HEK293 (cell line): ENCODE measurements at regions not wholly inside any gene's neighbourhood (a gene's known extent, or its start where the extent isn't known, plus 50 kb on each side); places are given as distances from the start of the nearest gene placed in this dataset.

Source experiments
- CTCF ChIP-seq: fragments of 450-650 bp; formaldehyde crosslinking; IDR thresholded peaks from 2 replicates; pipeline ENCODE4 v1.5.1; 2016; ENCODE audit warnings: missing biosample characterization, missing genetic modification characterization
- GLI4 ChIP-seq: fragments of 450-650 bp; formaldehyde crosslinking; IDR thresholded peaks from 2 replicates; pipeline ENCODE4 v1.5.1; 2016; ENCODE audit warnings: missing biosample characterization, missing genetic modification characterization
- REST ChIP-seq: fragments of 450-650 bp; formaldehyde crosslinking; IDR thresholded peaks from 2 replicates; pipeline ENCODE4 v1.5.1; 2016; ENCODE audit warnings: missing biosample characterization, missing genetic modification characterization
- SETDB1 ChIP-seq: IDR thresholded peaks from one replicate; pipeline ENCODE4 v1.6.1; 2017; ENCODE audit warnings: mild to moderate bottlenecking, low read length, moderate library complexity, mixed read lengths; ENCODE audit not compliant: insufficient read length
- TSHZ1 ChIP-seq: fragments of 450-650 bp; formaldehyde crosslinking; IDR thresholded peaks from 2 replicates; pipeline ENCODE4 v1.5.1; 2016; ENCODE audit warnings: missing biosample characterization, missing genetic modification characterization, borderline replicate concordance
- ZBTB48 ChIP-seq: fragments of 450-650 bp; formaldehyde crosslinking; IDR thresholded peaks from 2 replicates; pipeline ENCODE4 v1.5.1; 2016; ENCODE audit warnings: missing biosample characterization, missing genetic modification characterization
- ZBTB8A ChIP-seq: fragments of 450-650 bp; formaldehyde crosslinking; IDR thresholded peaks from 2 replicates; pipeline ENCODE4 v1.5.1; 2016; ENCODE audit warnings: missing biosample characterization, missing genetic modification characterization
- ZNF211 ChIP-seq: fragments of 450-650 bp; formaldehyde crosslinking; IDR thresholded peaks from 2 replicates; pipeline ENCODE4 v1.5.1; 2016; ENCODE audit warnings: low read depth, missing biosample characterization, missing genetic modification characterization
- ZNF292 ChIP-seq: fragments of 450-650 bp; formaldehyde crosslinking; IDR thresholded peaks from 2 replicates; pipeline ENCODE4 v1.5.1; 2016; ENCODE audit warnings: low read depth, missing biosample characterization, missing genetic modification characterization, borderline replicate concordance
- ZNF654 ChIP-seq: fragments of 450-650 bp; formaldehyde crosslinking; IDR thresholded peaks from 2 replicates; pipeline ENCODE4 v1.5.1; 2016; ENCODE audit warnings: low read depth, missing biosample characterization, missing genetic modification characterization
- ZNF785 ChIP-seq: fragments of 450-650 bp; formaldehyde crosslinking; IDR thresholded peaks from 2 replicates; pipeline ENCODE4 v1.5.1; 2016; ENCODE audit warnings: missing biosample characterization, missing genetic modification characterization
- ZSCAN16 ChIP-seq: fragments of 450-650 bp; formaldehyde crosslinking; IDR thresholded peaks from 2 replicates; pipeline ENCODE4 v1.5.1; 2016; ENCODE audit warnings: missing biosample characterization, missing genetic modification characterization
- ZSCAN18 ChIP-seq: fragments of 450-650 bp; formaldehyde crosslinking; IDR thresholded peaks from 2 replicates; pipeline ENCODE4 v1.5.1; 2016; ENCODE audit warnings: missing biosample characterization, missing genetic modification characterization

DNA sequence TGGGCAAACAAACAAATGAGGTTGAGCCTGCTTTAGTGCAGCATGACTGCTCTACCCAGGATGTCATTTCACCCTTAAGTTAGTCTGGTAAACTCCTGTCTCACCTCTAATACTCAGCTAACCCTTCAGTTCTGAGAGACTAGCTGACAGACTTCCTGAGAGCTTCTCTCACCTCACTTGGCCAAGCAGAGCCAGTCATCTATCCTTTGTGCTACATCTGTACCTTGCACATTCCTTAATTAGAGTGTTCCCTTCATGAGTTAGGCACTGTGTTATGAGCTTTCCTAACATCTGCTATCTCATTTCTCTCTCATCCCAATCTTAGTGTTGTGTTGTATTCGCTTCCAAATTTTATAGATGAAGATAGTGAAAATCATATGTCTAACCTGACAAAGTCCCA, 220.1 kb upstream of the PIK3C3 start:
- TF ChIP-seq ZSCAN18 (tag by site-specific recombination), result no peak
- no peak for TF ChIP-seq REST
- TF ChIP-seq TSHZ1 (tag by site-specific recombination), result no peak
- TF ChIP-seq CTCF (tag by site-specific recombination), result no peak
- TF ChIP-seq ZNF654, result no peak
- no peak for TF ChIP-seq ZNF292
- TF ChIP-seq ZNF785, result no peak
- no peak for TF ChIP-seq ZNF211 (tag by site-specific recombination)
- TF ChIP-seq GLI4 (tag by site-specific recombination), result no peak
- TF ChIP-seq ZBTB48, result no peak
- no peak for TF ChIP-seq ZBTB8A
- no peak for TF ChIP-seq SETDB1
- TF ChIP-seq ZSCAN16 (tag by site-specific recombination), result no peak
